TTC549 (cell line): ENCODE measurements at regions not wholly inside any gene's neighbourhood (a gene's known extent, or its start where the extent isn't known, plus 50 kb on each side); places are given as distances from the start of the nearest gene placed in this dataset.
"Not testable (repeated sequence)": the region's sequence is repeated elsewhere in the genome, so short reads cannot be mapped to it uniquely, and the experiment has no call there.

Experiments
- FAIRE-seq: peaks from 2 replicates; lab custom pipeline; 2012; peaks lifted over from hg19 to GRCh38; lab: Jason Lieb, UNC

- FAIRE-seq = no peak
Measured at GRCh38 chr12:131418884-131419283, 292.0 kb upstream of the SFSWAP start.

GRCh38 chr12:131420867-131421447, 289.9 kb upstream of the SFSWAP start:
- FAIRE-seq = no peak

- no peak for FAIRE-seq
Measured at GRCh38 chr12:131421509-131422186, 289.2 kb upstream of the SFSWAP start.

GRCh38 chr12:131422187-131422520, 288.7 kb upstream of the SFSWAP start:
- FAIRE-seq = no peak

GRCh38 chr12:131422744-131423143, 288.1 kb upstream of the SFSWAP start:
- FAIRE-seq = no peak

GRCh38 chr12:131424270-131424669, 286.6 kb upstream of the SFSWAP start:
- no peak for FAIRE-seq

- no peak for FAIRE-seq
Measured at GRCh38 chr12:131425112-131426075, 285.5 kb upstream of the SFSWAP start.

- FAIRE-seq = no peak
Measured at GRCh38 chr12:131428091-131428685, 282.7 kb upstream of the SFSWAP start.

- FAIRE-seq = not testable (repeated sequence)
Measured at GRCh38 chr12:131429221-131429620, 281.7 kb upstream of the SFSWAP start.

GRCh38 chr12:131429697-131430096, 281.2 kb upstream of the SFSWAP start:
- not testable (repeated sequence) for FAIRE-seq

- no peak for FAIRE-seq
Measured at GRCh38 chr12:131430158-131430742, 280.6 kb upstream of the SFSWAP start.

GRCh38 chr12:131431126-131431655, 279.7 kb upstream of the SFSWAP start:
- not testable (repeated sequence) for FAIRE-seq

GRCh38 chr12:131432532-131433260, 278.2 kb upstream of the SFSWAP start:
- no peak for FAIRE-seq

GRCh38 chr12:131434208-131435125, 276.4 kb upstream of the SFSWAP start:
- FAIRE-seq = no peak

GRCh38 chr12:131436922-131437705, 273.8 kb upstream of the SFSWAP start:
- FAIRE-seq = no peak

- no peak for FAIRE-seq
Measured at GRCh38 chr12:131437706-131438492, 273.0 kb upstream of the SFSWAP start.

GRCh38 chr12:131438493-131438835, 272.4 kb upstream of the SFSWAP start:
- FAIRE-seq = not testable (repeated sequence)

GRCh38 chr12:131438881-131439280, 272.0 kb upstream of the SFSWAP start:
- FAIRE-seq = no peak

GRCh38 chr12:131439752-131440151, 271.1 kb upstream of the SFSWAP start:
- FAIRE-seq = not testable (repeated sequence)
